OCI-LY3 (cell line): ENCODE measurements at regions not wholly inside any gene's neighbourhood (a gene's known extent, or its start where the extent isn't known, plus 50 kb on each side); places are given as distances from the start of the nearest gene placed in this dataset.

Experiments
- EZH2phosphoT487 ChIP-seq: fragments of 200-600 bp; shearing (Covaris generic); IDR thresholded peaks from 2 replicates; pipeline ENCODE4 v1.6.1; 2018; ENCODE audit warnings: antibody characterized with exemption, mixed run types, low read depth
- TF ChIP-seq, protein P1 (sequence below): fragments of 200-600, 300-600 bp; sonication (generic); IDR thresholded peaks from 2 replicates; pipeline ENCODE4 v1.5.1; 2014; ENCODE audit warnings: antibody characterized with exemption, low read length, low read depth

DNA sequence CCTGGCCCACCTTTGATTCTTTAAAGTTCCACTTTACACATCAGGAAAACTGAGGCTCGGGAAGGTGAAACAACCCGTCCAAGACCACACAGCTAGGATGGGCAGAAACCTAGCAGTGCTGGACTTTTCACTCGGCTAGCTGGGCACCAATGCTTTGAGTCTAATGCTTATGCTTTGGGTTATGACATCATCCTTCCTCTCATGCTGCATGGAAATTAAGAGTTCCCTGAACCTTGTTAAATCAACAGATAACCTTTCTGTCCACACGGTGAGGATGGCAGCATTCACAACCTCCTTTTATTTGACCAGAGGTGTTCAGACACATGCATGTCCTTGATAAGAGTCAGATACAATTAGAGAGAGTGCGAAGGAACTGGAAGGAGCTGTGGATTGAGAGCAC, 138.4 kb downstream of the UQCRFS1 start:
- TF ChIP-seq, protein P1, sequence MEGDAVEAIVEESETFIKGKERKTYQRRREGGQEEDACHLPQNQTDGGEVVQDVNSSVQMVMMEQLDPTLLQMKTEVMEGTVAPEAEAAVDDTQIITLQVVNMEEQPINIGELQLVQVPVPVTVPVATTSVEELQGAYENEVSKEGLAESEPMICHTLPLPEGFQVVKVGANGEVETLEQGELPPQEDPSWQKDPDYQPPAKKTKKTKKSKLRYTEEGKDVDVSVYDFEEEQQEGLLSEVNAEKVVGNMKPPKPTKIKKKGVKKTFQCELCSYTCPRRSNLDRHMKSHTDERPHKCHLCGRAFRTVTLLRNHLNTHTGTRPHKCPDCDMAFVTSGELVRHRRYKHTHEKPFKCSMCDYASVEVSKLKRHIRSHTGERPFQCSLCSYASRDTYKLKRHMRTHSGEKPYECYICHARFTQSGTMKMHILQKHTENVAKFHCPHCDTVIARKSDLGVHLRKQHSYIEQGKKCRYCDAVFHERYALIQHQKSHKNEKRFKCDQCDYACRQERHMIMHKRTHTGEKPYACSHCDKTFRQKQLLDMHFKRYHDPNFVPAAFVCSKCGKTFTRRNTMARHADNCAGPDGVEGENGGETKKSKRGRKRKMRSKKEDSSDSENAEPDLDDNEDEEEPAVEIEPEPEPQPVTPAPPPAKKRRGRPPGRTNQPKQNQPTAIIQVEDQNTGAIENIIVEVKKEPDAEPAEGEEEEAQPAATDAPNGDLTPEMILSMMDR, result no peak
- TF ChIP-seq EZH2phosphoT487, result no peak
